ENCODE measurements at regions not wholly inside any gene's neighbourhood (a gene's known extent, or its start where the extent isn't known, plus 50 kb on each side); places are given as distances from the start of the nearest gene placed in this dataset.

GRCh38 chr3:153673853-153674252 lies 447.3 kb upstream of the ARHGEF26 start:
- DNase-seq = no peak

- no peak for DNase-seq
Measured at GRCh38 chr3:153679714-153680113, 441.5 kb upstream of the ARHGEF26 start.

DNA sequence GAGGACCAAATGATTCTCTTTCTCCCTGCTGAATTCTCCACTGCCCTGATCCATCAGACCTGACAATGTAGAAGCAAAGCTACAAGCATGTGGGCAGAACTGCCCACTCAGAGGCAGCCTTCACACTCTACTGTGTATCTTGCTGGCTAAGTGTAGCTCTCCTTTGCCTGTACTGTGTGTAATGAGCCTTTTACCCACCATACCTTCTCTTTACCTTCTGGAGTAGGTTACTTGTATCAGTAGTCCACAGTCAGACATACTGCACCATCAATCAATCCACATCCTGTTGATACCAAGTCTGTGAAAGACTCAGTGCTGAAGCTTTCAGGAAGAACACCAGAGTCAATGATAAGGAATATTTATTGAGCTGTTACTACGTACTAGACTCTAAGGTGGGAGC lies 440.7 kb upstream of the ARHGEF26 start:
- no peak for DNase-seq

DNA sequence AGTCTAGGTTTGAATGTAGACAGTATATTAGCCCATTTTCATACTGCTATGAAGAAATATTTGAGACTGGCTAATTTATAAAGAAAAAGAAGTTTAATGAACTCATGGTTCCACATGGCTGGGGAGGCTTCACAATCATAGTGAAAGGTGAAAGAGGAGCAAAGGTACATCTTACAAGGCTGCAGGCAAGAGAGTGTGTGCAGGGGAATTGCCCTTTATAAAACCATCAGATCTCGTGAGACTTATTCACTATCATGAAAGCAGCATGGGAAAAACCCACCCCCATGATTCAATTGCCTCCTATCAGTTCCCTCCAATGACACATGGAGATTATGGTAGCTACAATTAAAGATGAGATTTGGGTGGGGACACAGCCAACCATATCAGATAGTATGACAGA lies 440.1 kb upstream of the ARHGEF26 start:
- DNase-seq = no peak

DNA sequence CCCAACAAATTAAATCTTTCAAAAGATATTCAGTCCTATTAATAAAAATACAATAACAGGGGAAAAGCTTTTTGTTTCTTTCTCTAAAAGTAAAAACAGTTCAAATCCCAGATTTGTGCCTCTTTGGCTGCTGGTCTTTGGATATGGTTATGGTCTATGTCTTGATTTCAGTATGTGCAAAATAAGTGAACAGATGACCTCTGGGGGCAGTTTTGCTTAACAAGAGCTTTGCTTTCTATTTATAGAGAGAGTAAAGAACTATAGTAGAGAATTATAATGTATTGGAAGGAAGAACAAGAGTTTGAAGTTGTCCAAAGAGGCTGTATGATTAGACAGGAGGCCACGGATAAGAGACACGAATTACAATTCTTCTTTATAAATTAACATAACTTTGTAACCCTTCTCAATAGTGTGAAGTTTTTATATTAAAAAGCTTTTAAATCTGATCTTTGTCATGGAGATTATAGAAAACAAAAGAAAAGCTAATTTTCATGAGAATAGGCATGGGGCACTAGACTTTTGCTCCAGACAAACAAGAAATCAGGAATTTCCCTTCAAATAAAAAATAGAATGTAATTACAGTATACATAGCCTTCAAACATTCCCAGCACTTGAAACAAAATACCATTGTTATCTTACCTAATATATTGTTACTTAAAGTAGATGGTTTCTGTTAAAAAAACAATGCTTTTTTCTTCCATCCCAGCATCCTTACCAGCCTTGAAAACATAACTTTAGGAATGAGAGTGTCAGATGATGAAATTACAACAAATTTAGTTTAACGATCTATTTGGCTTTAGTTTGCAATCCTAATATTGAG lies 432.7 kb upstream of the ARHGEF26 start:
- no peak for DNase-seq

- DNase-seq = no peak
Measured at GRCh38 chr3:153693207-153693606, 428.0 kb upstream of the ARHGEF26 start.

DNA sequence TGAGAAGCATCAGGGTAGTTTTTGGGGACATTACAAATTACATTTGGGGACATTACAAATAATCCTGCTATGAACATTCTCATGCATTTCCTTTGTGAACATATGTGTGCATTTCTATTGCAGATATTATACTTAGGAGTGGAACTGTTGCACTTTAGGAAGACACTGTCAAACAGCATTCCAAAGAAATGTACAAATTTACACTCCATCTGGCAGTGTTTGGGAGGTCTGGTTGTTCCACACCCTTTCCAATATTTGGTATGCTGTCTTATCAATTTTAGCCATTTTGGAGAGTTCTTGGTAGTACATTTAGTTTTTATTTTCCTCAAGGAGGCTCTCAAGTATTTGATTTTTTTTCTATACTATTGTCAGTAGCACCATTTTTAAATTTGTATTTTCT lies 419.1 kb upstream of the ARHGEF26 start:
- DNase-seq = no peak

- no peak for DNase-seq
Measured at GRCh38 chr3:153704115-153704514, 417.1 kb upstream of the ARHGEF26 start.

GRCh38 chr3:153706706-153707105 lies 414.5 kb upstream of the ARHGEF26 start:
- DNase-seq = no peak

- no peak for DNase-seq
Measured at GRCh38 chr3:153714016-153714415, 407.2 kb upstream of the ARHGEF26 start.

- no peak for DNase-seq
Measured at GRCh38 chr3:153714588-153715290, 406.5 kb upstream of the ARHGEF26 start.

GRCh38 chr3:153722157-153722556 lies 399.0 kb upstream of the ARHGEF26 start:
- no peak for DNase-seq

DNA sequence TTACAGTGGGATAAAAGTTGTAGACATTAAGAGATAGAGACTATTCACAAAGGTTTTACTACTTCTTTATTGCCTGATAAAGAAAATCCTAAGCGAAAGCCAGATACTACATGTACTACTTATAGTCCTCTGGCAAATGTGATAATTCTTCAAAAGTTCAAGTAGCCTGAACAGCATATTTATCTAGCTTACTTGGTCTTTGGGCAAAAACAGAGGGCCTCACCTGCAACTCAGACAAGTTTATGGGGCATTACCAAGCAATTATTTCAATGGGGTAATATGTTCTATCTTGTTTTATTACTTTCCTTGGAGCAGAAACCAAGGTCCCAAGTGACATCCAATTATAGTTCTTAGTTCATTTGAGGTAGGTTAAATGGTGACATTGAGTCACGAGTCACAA lies 390.1 kb upstream of the ARHGEF26 start:
- DNase-seq = no peak

DNA sequence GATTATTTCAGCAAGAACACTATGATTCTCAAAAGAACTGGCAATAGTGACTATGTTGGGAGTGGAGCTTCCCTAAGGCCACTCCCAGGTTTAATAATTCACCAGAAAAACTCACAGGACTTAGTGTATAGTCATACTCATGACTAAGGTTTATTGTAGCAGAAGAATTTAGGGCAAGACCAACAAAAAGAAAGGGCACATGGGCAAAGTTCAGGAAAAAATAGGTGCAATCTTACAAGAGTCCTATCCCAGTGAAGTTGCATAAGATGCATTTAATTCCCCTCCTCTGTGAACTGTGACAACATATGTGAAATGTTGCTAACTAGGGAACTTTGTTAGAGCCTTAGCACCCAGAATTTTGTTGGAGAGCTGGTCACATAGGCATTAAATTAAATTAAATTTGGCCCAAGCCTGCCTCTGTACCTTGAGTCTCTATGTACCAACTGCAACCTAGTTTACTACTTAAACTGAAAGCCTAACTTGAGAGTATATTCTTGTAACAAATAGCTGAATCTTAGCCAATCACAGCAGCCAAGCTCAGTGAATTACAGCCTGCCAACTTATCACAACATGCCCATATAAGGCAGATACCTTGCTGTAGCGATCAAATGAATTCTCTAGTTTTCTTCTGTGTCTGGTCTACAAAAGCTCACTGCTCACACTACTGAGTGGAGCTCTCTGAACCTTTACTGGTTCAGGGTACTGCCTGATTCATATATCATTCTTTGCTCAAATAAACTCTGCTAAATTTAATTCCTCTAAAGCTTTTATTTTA lies 386.2 kb upstream of the ARHGEF26 start:
- no peak for DNase-seq

- DNase-seq = no peak
Measured at GRCh38 chr3:153740109-153740508, 381.1 kb upstream of the ARHGEF26 start.

DNA sequence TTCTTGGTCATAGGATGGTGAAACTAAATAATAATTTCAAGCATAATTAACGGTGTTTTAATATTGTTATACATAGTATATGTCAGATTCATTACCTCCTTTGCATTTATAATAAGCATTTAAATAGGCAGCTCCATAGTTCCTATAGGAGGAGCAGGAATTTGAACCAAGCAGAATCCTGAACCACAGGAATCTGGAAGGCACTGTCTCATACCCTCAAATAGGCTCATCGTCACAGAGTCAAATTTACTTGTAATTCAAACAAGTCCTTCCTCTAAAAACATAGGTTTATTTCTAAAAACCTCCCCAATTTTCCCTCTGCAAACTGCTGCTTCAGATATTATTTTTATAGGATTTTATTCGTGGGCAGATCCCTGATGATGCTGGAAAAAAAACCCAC lies 376.3 kb upstream of the ARHGEF26 start:
- DNase-seq = no peak

DNA sequence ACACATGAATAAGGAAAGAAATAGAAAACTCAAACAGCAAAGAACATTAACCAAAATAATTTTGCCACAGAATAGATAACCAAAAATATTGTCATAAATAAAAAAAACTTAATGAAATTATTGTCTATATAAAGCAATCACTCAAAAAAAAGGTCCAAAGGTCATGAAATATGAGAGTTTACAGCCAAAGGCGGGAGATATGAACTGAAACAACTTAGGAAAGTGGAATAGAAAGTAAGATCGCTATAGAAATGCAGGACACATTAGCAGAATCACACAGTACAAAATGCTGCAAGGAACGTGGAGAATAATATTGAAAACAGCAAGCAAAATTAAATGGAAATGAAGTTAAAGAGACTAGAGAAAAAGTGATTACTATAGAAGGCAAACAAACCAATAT lies 375.0 kb upstream of the ARHGEF26 start:
- DNase-seq = no peak

DNA sequence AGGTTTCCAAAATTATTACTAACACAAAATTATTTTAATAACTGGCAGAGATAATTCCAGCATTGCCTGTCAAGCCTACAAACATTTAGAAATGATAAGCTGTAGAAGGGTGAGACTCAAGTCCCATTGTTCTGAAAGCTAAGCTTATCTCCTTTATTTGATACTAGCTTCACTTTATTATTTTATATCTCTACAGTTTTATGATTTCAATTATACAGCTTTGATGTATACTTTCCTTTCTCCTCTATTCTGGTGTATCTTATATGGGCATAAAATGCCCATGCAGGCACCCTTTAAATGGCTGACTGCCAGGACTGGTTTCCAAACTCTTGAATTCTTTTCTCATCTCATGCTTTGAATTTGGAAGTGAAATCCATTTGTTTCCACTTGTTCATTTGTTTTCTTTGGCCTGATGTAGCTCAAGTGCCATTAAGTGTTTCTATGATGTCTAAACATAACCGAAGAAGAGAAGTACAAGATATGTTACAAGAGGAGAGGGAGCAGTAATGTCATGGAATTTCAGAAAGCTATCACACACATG lies 372.1 kb upstream of the ARHGEF26 start:
- DNase-seq = no peak

DNA sequence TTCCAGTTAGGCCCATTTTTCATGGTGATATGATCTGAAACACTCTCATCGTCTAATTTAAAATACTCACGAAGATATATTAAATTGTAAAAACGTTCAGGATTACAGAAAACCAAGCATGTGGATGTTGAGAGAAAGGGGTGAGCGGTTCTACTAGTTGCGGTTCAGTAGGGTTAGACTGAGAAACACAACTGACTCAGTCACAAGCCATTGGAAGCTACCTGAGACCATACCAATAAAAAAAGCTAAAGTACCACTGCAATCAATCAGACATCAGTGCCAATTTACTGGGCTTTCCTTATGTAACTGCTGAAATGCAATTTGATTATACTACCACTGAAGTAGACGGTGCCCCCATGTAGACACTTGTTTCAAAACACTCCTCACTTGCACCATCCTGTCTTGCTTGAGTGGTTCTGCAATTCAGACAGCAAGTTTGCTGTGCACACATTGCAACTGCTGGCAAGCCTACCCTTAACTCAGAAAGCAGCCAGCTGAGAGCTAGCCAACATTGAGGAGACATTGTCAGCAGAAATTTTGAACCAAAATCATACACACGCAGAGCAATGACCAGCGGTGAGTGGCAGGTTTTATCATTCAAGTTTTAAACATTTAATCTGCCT lies 368.7 kb upstream of the ARHGEF26 start:
- no peak for DNase-seq

DNA sequence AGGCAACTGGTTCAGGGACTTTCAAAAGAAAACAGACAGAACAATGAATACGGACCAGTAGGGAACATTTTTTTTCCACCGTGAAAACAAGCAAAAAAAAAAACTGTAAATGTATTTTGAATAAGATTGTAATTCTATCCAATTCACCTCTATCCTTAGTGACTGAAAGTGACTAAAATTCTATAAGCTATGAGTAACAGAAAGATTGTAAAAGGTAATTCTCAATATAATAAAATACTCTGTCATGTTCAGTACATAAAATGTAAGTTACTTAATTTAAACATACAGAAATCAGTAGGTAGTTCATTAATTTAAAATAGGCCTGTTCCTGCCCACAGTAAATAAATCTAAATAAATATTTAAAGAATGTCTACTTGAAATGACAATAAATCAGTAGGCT lies 368.2 kb upstream of the ARHGEF26 start:
- no peak for DNase-seq

- DNase-seq = no peak
Measured at GRCh38 chr3:153756816-153757215, 364.4 kb upstream of the ARHGEF26 start.

GRCh38 chr3:153757839-153758238 lies 363.4 kb upstream of the ARHGEF26 start:
- DNase-seq = no peak

GRCh38 chr3:153760948-153761347 lies 360.2 kb upstream of the ARHGEF26 start:
- no peak for DNase-seq
